GM21825 (cell line): ENCODE measurements at regions not wholly inside any gene's neighbourhood (a gene's known extent, or its start where the extent isn't known, plus 50 kb on each side); places are given as distances from the start of the nearest gene placed in this dataset.
"Not testable (repeated sequence)": the region's sequence is repeated elsewhere in the genome, so short reads cannot be mapped to it uniquely, and the experiment has no call there.

Experiments used
- ATAC-seq: cut with Tn5 transposase; IDR thresholded peaks from one replicate; pipeline ENCODE4 v1.9.1; 2021; ENCODE audit warnings: mild to moderate bottlenecking, moderate library complexity; ENCODE audit not compliant: unreplicated experiment

- ATAC-seq = no peak
Observed at GRCh38 chr4:179151770-179152169, 1709.5 kb upstream of the AGA start.

DNA sequence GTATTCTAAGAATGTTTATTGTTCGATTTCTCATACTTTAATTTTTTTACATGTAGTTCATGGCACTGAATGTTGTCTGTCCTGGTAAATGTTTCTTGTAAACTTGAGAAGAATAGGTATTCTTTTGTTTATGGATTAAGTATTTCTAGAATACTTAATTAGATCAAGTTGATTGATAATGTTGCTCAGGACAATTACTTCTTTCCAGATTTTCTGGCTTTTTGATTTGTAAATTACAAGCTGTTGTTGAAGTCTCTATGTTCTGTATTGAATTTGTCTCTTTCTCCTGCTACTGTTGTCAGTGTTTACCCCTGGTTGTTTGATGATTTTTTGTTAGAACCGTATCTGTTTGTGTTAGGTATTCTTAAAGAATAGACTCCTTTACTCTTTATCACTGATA lies 1720.9 kb upstream of the AGA start:
- no peak for ATAC-seq

GRCh38 chr4:179164267-179164999 lies 1722.2 kb upstream of the AGA start:
- no peak for ATAC-seq

DNA sequence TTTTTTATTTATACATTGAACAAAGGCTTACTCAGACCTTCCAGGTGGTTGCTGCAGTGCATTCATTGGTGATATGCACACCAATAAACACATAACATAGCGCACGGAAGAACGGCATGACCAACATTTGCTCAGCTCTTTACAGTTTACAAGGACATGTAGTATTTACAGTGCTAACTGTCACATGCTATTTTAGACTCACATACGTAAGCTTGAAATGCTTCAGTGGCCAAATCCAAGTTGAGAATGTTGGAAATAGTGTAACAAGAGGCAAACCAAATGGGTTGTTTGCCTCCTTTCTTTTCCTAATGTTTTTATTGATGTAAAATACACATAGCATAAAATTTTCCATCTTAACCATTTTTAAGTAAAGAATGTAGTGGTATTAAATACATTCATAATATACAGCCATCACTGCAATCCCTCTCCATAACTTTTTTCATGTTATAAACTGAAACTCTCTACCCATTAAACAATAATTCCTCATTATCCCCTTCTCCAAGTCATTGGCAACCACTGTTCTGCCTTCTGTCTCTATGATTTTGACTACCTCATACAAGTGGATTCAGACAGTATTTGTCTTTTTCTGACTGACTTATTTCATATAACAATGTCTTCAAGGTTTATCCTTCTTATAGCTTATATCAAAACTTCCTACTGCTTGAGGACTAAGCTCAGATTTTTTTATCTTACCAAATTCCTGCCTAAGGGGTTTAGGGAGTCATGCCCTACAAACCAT lies 1722.9 kb upstream of the AGA start:
- no peak for ATAC-seq

DNA sequence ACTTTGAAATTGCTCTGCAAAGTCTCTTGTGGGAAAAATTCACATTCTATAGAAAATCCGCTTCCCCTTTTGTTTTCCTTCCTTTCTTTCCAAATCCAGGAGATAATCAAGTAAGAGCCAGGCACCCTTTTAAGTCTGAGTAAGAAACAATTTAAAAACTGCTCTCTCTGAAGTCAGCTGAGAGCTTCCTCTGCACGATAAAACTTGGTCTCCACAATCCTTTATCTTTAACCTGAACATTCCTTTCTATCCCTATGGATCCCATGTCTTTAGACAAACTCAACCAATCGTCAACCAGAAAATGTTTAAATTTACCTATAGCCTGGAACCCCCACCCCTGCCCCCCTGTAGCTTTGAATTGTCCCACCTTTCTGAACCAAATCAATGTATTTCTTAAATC lies 1723.6 kb upstream of the AGA start:
- no peak for ATAC-seq

GRCh38 chr4:179170308-179170707 lies 1728.1 kb upstream of the AGA start:
- ATAC-seq = not testable (repeated sequence)

DNA sequence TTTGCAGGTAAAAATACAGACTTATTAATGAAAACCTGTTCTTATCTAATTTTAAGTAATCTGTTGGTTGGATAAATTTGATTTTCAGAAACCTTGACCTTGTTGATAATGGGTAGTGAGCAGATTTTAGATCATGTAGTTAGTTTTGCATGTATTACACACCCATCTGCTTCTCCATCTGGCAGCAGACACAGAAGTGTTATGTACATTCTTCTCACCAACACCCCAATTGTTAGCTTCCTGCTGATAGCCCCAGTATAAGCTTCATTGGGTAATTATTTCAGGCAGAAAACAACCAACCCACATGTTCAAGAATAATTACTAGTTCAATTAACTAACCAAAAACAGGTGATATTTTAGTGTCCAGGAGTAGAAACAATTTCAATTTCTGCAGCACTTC lies 1740.5 kb upstream of the AGA start:
- ATAC-seq = no peak

DNA sequence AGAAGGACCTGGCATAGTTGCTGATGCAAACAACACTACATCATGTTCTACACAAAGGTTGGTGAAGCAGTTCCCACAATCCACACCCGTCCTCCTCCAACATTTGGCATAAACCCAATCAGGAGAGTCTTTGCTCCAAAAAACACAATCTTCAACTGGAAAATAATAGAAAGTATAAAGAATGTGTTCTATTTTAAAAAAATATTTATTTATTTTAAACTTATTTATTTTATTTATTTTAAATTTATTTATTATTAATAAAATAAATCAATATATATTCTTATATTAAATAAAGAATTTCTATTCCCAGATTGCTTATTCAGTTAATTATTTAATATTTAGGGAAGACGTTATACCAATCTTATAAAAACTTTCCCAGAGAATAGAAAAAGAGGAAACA lies 1753.7 kb upstream of the AGA start:
- ATAC-seq = no peak

- no peak for ATAC-seq
Observed at GRCh38 chr4:179196511-179196910, 1754.3 kb upstream of the AGA start.

- ATAC-seq = no peak
Observed at GRCh38 chr4:179200681-179201080, 1758.4 kb upstream of the AGA start.

DNA sequence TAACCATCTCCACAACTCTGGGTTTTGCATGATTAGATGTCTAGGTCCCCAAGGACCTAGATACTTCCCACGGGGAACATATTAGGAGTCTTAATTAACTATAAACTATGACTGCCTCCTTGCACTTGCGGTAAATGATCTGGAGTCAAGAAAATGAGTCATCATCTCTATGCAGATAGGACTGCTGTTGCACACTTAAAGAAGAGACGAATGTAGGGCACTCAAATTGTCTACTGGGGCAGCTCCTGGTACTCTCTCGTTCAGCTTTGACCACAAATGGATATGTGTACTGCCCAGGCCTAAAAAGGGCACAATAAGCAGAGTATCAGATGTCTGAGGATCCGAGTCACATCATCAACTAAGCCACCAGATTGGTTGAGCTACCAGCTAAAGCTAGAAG lies 1783.4 kb upstream of the AGA start:
- no peak for ATAC-seq

GRCh38 chr4:179248821-179249220 lies 1806.6 kb upstream of the AGA start:
- no peak for ATAC-seq

- no peak for ATAC-seq
Observed at GRCh38 chr4:179268791-179269190, 1826.6 kb upstream of the AGA start.

GRCh38 chr4:179272282-179272681 lies 1830.0 kb upstream of the AGA start:
- ATAC-seq = no peak

DNA sequence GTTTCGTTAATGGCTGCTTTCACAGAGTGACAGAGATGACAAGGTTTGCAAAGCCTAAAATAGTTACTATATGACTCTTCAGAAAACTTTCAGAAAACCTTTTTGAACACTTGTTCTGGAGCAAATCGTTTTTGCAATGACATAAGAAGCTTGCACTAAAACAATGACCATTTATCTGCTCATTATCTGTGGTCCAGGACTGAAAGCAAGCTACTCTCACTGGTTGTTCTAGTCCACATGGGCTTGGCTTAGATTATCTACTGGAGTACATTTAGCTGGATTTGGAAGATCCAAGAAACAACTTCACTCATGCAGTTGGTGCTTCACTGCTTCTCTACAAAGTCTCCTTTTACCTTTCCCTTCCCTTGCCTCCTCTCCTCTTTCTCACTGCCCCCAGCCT lies 1836.4 kb upstream of the AGA start:
- no peak for ATAC-seq

DNA sequence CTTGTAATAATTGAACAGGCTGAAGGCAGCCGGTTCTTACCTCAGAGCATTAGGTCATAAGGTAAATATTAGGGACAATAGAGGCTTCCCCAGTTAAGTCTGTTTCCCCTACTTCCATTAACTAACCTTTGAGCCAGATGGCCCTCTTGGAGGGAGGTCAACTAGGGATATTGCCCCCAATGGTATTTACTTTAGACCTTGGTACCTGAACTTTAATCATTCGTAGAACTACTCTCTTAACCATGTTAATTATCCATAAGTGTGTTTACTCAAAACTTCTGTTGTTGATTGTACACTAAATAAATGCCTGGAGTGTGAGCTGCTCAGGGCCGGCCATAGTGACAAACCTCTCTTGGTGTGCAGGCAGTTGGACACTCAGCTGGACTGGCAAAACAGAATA lies 1843.5 kb upstream of the AGA start:
- no peak for ATAC-seq

DNA sequence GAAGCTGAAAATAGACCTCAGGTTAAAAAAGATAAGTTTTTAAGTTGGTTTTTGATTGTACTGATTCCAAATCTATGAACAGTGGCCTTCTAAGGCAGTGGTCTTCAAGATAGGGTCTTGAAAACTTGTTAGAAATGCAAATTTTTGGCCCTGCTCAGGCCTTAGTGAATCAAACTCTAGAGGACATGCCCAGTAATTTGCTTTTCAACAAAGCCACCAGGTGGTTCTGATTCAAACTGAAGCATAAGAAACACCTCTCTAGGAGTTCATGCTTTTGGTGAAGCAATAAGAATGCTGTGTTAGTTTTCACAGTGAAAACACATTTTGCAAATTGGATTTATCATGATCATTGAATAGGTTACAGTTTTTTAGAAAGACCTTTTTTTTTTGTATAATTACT lies 1849.4 kb upstream of the AGA start:
- no peak for ATAC-seq

- ATAC-seq = no peak
Observed at GRCh38 chr4:179292468-179292867, 1850.2 kb upstream of the AGA start.

DNA sequence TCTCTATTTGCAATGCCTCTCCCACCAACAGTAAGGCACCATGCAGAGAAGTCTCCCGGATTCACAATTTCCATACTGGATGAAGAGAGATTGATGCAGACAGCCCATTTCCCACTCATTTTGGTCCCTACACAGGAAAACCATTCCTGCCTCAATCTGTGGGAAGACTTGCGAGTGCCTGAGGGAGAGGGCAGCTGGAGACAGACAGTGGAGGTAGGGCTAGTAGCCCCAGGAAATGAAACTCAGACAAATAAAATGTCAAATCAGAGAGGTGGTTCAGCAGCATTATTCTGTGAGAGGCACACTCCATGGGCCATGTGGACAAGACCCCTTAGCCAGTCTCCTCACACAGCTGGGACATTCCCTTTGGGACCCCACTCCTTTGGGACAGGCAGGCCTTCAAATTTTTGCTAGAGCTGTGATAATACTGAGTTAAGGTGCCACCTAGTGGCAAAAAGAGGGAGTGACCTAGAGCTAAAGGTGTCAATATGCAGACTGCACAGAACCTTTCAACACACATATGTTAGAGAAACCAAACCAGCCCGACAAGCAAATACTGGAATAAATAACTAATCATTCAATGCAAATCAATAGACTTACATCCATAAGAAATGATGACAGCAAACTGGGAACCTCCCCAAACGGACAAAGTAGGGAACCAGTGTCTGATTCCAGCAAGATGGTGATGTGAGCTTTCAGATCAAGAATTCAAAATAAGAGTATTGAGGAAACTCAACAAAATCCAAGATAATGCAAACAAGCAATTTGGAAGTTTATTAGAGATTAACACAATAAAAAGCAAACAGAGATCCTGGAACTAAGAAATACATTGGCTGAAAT lies 1865.3 kb upstream of the AGA start:
- ATAC-seq = peak; percentile 81

- no peak for ATAC-seq
Observed at GRCh38 chr4:179313823-179314222, 1871.6 kb upstream of the AGA start.

DNA sequence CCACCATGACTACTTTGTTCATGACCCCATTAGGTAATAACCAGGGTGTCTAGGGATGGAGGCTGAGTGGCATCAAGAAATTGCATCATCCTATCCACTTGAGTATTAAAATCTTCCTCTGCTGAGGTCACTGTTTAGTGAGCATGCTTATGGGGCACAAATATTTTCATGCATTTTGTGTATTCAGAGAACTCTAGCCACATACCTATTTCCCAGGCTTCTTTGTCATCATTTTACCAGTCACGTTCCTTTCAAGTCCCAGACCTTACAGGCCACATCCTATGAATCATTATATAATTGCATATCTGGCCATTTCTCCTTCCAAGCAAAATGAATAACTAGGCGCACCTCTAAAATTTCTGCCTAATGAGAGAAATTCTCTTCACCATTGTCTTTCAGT lies 1882.9 kb upstream of the AGA start:
- no peak for ATAC-seq

DNA sequence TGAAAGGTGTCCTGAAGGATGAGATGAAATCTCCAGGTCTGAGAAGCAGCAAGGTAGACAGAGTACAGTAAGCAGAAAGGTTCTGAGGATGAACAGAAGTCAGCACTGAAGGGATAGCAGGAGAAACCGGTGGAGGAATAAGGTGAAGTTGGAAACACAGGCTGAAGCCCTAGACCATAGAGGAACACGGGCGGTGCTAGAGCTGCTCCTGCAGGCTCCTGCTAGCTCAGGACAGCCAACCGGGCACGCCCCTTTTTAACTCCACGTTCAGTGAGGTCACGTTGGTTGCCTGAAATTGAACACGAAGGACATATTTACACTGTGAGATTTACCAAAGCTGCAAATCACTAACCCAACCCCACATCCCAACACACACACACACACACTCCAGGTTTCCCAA lies 1886.4 kb upstream of the AGA start:
- no peak for ATAC-seq
